ENCODE measurements at regions not wholly inside any gene's neighbourhood (a gene's known extent, or its start where the extent isn't known, plus 50 kb on each side); places are given as distances from the start of the nearest gene placed in this dataset.

DNA sequence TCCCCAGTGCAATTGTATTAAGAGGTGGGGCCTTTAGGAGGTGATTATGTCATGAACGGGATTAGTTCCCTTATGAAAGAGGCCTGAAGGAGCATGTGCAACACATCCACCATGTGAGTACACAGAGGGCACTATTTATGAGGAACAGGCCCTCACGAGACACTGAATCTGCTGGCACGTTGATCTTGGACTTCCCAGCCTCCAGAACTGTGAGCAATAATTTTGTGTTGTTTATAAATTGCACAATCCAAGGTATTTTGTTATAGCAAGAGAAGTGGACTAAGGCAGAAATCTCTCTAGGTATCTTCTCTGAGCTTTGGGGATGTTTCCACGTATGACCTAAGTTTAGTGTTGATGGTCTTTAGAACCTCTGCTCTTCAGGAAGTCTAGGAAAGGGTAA is 149.3 kb upstream of the CBLB start:
- Histone ChIP-seq H3K9me3 (no peaks in the 10 kb centered on the region), H3K27me3 (no peaks in the 10 kb centered on the region), H3K4me1 (no peaks in the 10 kb centered on the region), H3K27ac (no peak overlapping the region), H3K4me3 (no peak overlapping the region), H3K36me3 (no peaks in the 10 kb centered on the region)
- DNase-seq (no peak), ATAC-seq (ENCODE audit: low FRiP score in 2 of 2) (no peak)
- TF ChIP-seq, protein P1, sequence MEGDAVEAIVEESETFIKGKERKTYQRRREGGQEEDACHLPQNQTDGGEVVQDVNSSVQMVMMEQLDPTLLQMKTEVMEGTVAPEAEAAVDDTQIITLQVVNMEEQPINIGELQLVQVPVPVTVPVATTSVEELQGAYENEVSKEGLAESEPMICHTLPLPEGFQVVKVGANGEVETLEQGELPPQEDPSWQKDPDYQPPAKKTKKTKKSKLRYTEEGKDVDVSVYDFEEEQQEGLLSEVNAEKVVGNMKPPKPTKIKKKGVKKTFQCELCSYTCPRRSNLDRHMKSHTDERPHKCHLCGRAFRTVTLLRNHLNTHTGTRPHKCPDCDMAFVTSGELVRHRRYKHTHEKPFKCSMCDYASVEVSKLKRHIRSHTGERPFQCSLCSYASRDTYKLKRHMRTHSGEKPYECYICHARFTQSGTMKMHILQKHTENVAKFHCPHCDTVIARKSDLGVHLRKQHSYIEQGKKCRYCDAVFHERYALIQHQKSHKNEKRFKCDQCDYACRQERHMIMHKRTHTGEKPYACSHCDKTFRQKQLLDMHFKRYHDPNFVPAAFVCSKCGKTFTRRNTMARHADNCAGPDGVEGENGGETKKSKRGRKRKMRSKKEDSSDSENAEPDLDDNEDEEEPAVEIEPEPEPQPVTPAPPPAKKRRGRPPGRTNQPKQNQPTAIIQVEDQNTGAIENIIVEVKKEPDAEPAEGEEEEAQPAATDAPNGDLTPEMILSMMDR (IDR thresholded peaks at IDR 0.05) = no peak
- TF ChIP-seq EP300 (IDR thresholded peaks at IDR 0.05) (no peak), POLR2AphosphoS5 (IDR thresholded peaks at IDR 0.05) (no peak), POLR2A (IDR thresholded peaks at IDR 0.05) (no peak)
- WGBS, 2 donors = 85 to 95% methylated on average over 4 of the region's 4 CpGs

DNA sequence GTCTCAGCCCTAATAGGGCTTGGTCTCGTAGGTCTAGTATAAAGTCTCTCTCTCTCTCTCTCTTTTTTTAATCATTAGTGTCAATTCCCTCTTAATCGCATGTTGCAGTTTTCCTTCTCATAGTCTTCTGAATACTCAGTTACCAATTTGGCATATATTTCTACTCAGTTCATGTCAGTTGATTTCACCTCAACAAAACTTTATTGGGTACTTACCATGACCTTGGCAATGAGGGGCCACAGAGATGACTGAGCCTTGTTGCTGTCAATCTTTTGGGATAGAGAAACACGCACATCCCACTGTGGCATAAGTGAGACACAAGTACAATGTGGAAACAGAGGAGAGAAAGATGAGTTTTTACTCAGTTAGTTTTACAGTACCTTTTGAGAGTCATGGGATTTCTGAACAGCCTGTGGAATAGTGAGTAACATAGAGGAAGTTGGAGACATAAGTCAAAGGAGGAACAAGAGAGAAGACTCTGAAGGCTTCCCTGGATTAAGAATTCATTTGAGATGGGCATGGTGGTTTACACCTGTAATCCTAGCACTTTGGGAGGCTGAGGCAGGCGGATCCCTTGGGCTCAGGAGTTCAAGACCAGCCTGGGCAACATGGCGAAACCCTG is 150.2 kb upstream of the CBLB start:
- TF ChIP-seq EP300 (IDR thresholded peaks at IDR 0.05) (no peak), POLR2A (IDR thresholded peaks at IDR 0.05) (no peak)
- TF ChIP-seq, protein P1 (IDR thresholded peaks at IDR 0.05) = no peak
- ATAC-seq (ENCODE audit: low FRiP score in 2 of 2) (peak in 1 of 2 donors; percentile 41), DNase-seq (no peak)
- no peaks in the 10 kb centered on the region for H3K27me3 ChIP-seq
- H3K4me1 ChIP-seq = no peaks in the 10 kb centered on the region
- H3K36me3 ChIP-seq = no peaks in the 10 kb centered on the region
- H3K9me3 ChIP-seq = no peaks in the 10 kb centered on the region
- WGBS, 2 donors = 91 to 97% methylated on average over 5 of the region's 5 CpGs
- no peak overlapping the region for H3K27ac ChIP-seq
- no peak overlapping the region for H3K4me3 ChIP-seq

DNA sequence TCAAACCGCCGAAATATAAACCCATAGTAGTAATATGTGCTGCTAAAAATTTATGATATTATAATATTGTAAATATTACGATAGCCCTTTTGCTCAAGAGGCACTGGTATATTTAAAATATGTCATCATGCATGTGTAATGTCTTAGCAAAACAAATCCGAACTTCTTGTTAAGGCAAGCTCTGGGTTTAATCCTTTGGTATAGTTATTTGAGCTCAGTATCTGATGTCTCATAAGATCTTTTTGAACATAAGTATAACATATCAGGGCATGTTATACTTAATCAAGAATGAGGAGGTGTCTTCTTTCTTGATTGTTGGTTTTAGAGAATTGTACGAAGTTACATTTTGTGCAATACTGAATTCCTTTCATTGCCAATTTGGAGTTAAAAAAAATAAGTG is 154.1 kb upstream of the CBLB start:
- peaks cover 3 to 7% (median 6%) of the 10 kb centered on the region in 4 donors for H3K4me1 ChIP-seq
- WGBS, 2 donors = 92% methylated on average over 5 of the region's 5 CpGs
- DNase-seq (no peak), ATAC-seq (ENCODE audit: low FRiP score in 2 of 2) (no peak)
- H3K36me3 ChIP-seq = no peaks in the 10 kb centered on the region
- no peaks in the 10 kb centered on the region for H3K27me3 ChIP-seq
- H3K27ac ChIP-seq = no peak overlapping the region
- no peak overlapping the region for H3K4me3 ChIP-seq
- no peaks in the 10 kb centered on the region for H3K9me3 ChIP-seq
- TF ChIP-seq POLR2AphosphoS5 (IDR thresholded peaks at IDR 0.05) = no peak
- no peak for TF ChIP-seq POLR2A (IDR thresholded peaks at IDR 0.05)
- TF ChIP-seq EP300 (IDR thresholded peaks at IDR 0.05) = no peak
- TF ChIP-seq, protein P1 (IDR thresholded peaks at IDR 0.05) = no peak

DNA sequence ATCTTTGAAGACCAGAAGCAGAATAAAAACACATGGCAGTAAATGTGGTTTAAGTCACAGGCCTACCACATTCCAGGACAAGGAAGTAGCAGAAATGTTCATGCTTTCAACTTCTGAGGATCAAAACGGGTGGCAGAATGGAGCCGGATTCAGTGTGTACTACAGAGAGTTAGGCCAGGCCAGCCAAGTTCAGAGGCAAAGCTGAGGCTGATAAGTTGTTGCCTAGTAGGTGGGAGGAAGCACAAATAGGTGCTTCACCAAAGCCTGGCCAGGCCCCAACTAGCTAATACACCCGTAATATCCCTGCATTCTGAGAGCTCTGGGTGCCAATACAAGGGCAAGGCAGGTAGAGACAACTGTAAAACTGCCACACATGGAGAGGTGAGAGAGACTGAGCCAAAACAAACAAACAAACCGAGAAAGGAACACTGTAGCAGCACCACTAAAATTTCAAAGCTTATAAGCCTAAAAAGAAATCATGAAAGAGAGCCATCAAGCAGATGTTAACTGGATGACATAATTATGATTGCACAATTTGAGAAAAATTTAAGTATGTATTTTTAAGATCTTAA is 156.4 kb upstream of the CBLB start:
- Histone ChIP-seq H3K4me1 (peaks cover 3 to 7% (median 6%) of the 10 kb centered on the region in 4 donors), H3K9me3 (no peaks in the 10 kb centered on the region), H3K36me3 (no peaks in the 10 kb centered on the region), H3K27ac (peak overlapping the region in 2 of 4 donors; percentile 16 to 57), H3K27me3 (no peaks in the 10 kb centered on the region), H3K4me3 (no peak overlapping the region)
- DNase-seq = no peak
- ATAC-seq (ENCODE audit: low FRiP score in 2 of 2) = peak in 1 of 2 donors; percentile 70
- TF ChIP-seq POLR2AphosphoS5 (IDR thresholded peaks at IDR 0.05) (no peak), POLR2A (IDR thresholded peaks at IDR 0.05) (no peak), EP300 (IDR thresholded peaks at IDR 0.05) (no peak)
- TF ChIP-seq, protein P1 (IDR thresholded peaks at IDR 0.05) = no peak
- 47 to 60% methylated on average over 4 of the region's 4 CpGs for WGBS, 2 donors

All from upper lobe of left lung (tissue), 6 donors.